GM12892 (cell line): ENCODE measurements at regions not wholly inside any gene's neighbourhood (a gene's known extent, or its start where the extent isn't known, plus 50 kb on each side); places are given as distances from the start of the nearest gene placed in this dataset.

Source experiments
- DNase-seq: peaks from one replicate; pipeline ENCODE4 v3.0.0; 2011; ENCODE audit not compliant: insufficient read length
- FAIRE-seq: peaks from 2 replicates; lab custom pipeline; 2011; peaks lifted over from hg19 to GRCh38; lab: Jason Lieb, UNC
- POLR2A ChIP-seq: IDR thresholded peaks from 2 replicates; pipeline ENCODE4 v1.6.1; 2011; ENCODE audit warnings: low read depth, low read length, control low read depth
- POLR2AphosphoS5 ChIP-seq: IDR thresholded peaks from 2 replicates; pipeline ENCODE4 v1.6.1; 2011; ENCODE audit warnings: low read depth, low read length, control low read depth
- TAF1 ChIP-seq: IDR thresholded peaks from 2 replicates; pipeline ENCODE4 v1.6.1; 2011; ENCODE audit warnings: low read depth, mild to moderate bottlenecking, control low read depth, low read length, borderline replicate concordance

DNA sequence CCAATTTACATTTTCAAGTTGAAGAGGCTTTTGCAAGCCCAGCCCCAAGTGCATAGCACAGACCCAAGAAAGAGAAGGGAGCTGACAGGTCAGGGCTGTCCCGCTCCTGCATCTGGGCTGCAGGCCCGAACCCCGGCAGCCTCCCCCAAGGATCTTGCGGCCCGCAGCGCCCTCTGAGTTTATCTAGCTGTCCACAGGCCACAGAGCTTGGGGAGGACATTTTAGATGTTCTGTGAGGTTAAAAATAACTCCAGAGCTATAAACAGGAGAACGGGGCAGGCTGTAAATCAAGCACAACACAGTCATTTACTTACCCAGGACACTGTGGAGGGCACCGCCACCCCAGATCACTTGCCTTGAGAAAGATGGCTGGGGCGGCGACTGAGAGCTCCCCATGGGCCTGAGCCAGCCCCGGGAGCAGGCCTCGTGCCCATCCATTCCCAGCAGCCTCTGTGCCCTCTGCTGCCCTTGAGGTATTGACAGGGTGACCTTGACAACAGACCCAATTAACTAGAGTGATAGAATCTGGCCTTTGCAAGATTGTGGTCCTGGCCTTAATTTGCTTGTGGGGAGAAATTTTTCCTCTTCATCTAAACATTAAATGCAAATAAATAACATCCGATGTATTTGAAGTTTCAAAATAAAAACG is 563.0 kb downstream of the TCERG1L start:
- FAIRE-seq: no peak
- no peak for TF ChIP-seq TAF1
- TF ChIP-seq POLR2A: no peak
- TF ChIP-seq POLR2AphosphoS5: no peak
- no peak for DNase-seq

- FAIRE-seq (no peak), DNase-seq (no peak)
- no peak for TF ChIP-seq POLR2AphosphoS5
- TF ChIP-seq POLR2A: no peak
- no peak for TF ChIP-seq TAF1
These were observed 561.6 kb downstream of the TCERG1L start for GRCh38 chr10:130749911-130750310.

GRCh38 chr10:130750441-130750840 is 561.1 kb downstream of the TCERG1L start:
- FAIRE-seq: no peak
- no peak for DNase-seq
- TF ChIP-seq TAF1: no peak

- no peak for FAIRE-seq
- TF ChIP-seq TAF1: no peak
- no peak for TF ChIP-seq POLR2A
- TF ChIP-seq POLR2AphosphoS5: no peak
These were observed 560.2 kb downstream of the TCERG1L start for GRCh38 chr10:130751106-130751840.

DNA sequence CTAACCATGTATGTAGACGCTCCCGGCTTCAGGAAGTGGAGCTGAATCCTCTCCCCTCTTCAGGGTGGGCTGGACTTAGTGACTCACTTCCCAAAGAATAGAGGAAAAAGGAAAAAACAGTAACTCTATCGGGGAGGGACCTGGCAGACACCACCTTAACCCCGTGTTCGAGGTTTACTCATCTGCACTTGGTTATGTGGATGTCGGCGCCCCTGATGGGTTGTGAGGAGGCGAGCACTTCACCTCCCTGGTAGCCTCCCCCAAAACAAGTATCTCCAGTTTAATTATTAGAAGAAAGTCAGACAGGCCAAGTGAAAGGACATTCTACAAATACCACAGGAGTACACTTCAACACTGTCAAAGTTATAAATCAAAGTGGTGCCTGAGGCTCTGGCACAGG is 559.7 kb downstream of the TCERG1L start:
- DNase-seq: no peak
- TF ChIP-seq POLR2AphosphoS5 (no peak), POLR2A (no peak), TAF1 (no peak)
- FAIRE-seq: no peak

More at GRCh38 chr10:130751106-130751840, 560.2 kb downstream of the TCERG1L start:
- no peak for DNase-seq

DNA sequence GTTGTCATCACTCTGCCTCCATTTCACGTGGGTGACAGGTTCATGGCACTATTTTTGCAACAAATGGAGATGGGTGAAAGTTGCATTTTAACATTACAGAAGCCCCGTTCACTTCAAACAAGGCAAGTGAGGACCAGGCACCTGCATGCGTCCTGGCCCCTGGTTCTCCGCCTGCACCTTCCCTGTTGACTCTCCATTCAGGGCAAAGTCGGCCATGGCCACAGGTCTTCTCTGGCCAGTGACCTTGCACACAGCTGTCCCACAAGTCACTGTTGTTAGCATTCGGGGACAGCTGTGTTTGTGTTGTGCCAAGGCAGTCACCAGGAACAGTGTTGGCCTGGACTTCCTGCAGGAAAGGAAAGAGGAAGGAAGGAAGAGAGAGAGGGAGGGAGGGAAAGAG is 554.9 kb downstream of the TCERG1L start:
- TF ChIP-seq TAF1 (no peak), POLR2AphosphoS5 (no peak), POLR2A (no peak)
- FAIRE-seq: no peak
- no peak for DNase-seq

DNA sequence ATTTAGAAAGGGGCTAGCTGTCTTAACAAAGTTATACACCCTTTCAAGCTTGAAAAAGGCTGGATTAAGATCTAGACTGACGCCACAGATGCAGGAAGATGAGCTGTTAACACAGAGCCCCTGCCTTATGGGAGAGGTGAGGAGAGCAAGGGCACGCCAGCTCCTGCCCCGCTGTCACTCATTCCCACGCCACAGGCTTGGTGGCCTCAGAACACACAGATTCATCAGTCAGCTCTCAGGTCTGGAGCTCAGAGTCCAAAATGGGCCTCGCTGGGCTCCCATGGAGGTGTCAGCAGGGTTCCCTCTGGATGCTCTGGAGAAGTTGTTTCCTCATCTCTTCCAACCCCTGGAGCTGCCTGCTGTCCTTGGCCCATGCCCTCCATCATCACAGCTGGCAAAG is 554.2 kb downstream of the TCERG1L start:
- FAIRE-seq: no peak
- DNase-seq: no peak
- TF ChIP-seq POLR2A: no peak
- no peak for TF ChIP-seq TAF1
- TF ChIP-seq POLR2AphosphoS5: no peak

DNA sequence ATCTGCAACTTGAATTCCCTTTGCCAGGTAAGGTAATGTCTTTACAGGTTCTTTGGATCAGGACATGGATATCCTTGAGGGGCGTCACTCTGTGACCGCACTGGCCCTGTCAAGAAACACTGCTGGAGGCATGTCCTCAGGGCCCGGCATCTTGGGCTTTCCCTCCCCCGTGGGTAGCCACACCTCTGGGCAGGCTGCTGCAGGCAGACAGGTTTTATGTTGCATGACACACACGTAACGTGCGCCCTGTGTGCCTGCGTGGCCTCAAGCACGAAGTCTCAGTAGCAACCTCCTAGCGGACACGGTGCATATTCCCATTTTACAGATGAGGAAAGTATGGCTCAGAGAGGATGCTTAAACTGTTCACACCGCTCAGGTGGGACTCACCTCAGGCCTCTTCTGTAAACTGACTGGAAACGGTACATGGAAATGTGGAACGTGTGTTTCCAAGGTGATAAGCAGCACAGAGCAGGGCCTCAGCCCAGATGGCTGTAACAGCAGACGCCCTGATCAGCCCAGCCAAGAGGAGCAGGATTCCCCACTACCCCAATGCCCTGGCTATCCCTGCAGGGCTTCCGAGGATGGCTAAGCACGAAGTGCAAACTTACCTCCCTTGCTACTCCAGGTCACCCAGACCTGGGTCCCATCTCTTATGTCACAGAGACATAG is 553.6 kb downstream of the TCERG1L start:
- TF ChIP-seq POLR2AphosphoS5: no peak
- no peak for TF ChIP-seq POLR2A
- TF ChIP-seq TAF1: no peak
- FAIRE-seq: no peak
- no peak for DNase-seq

DNA sequence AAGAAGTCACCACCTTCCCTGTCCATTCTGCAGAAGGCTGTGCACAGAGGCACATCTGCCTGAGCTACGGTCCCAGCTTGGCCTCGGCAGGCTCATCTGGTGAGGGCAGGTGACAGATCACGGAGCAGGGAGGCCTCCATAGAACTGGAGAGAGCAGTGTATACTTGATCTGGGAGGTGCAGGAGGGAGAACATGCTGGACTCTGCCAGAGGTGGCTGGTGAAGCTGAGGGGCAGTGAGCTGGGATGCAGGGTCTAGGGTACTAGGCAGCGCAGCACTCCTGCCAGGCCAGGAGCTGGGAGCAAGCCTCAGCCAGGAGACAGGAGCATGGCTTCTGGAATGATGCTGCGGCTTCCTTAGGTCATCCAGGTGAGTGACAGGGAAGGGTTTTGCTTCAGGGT is 553.0 kb downstream of the TCERG1L start:
- no peak for DNase-seq
- no peak for FAIRE-seq
- no peak for TF ChIP-seq POLR2AphosphoS5
- no peak for TF ChIP-seq TAF1
- no peak for TF ChIP-seq POLR2A

DNA sequence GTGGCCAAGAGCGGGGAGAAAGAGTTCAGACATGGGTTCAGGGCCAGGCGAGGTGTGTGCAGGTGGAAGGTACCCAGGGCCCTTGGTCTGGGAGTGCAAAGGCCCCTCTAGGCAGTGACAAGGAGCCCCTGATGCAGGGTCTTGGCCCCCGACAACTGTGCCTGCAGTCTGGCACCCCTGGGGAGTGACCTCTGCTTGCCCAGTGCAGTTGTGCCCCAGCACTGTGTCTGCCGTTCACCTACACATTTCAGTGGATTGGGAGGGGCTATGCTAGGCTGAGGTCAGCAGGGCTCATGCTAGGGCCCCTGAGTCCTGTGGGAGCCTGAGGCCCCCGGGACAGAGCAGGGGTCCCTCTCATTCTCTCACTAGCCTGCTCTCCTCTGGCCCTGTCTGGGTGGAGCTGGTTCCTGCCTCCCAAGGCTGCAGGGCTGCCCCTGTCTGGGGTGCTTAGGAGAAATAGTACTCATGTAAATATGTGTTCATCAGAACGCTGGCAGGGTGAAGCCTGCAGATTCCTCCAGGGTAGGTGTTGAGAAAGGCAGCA is 550.4 kb downstream of the TCERG1L start:
- TF ChIP-seq POLR2AphosphoS5 (no peak), TAF1 (no peak), POLR2A (no peak)
- DNase-seq (no peak), FAIRE-seq (no peak)

- DNase-seq (no peak), FAIRE-seq (no peak)
- TF ChIP-seq POLR2A (no peak), POLR2AphosphoS5 (no peak), TAF1 (no peak)
These were observed 549.7 kb downstream of the TCERG1L start for GRCh38 chr10:130761788-130762301.

DNA sequence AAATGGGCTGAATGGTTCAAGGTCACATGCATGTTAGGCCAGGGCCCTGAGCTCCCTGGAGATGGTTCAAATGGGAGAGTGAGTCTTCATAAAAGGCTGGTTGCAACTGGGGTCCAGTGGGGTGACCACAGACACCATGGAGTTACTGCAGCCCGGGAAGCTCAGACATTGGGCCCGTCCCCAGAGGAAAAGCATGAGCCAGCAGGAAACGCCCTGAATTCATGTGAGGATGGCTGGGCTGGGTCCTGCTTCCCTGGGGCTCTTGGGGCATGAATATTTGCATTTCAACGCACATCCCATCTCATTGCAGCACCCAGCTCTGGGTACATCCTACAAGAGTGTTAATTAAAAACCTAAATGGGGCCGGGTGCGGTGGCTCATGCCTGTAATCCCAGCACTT is 549.0 kb downstream of the TCERG1L start:
- TF ChIP-seq POLR2A (no peak), TAF1 (no peak), POLR2AphosphoS5 (no peak)
- DNase-seq: no peak
- no peak for FAIRE-seq
